SK-N-SH treated with all-trans-retinoic acid at 6 μM for 48 hours (cell line): ENCODE measurements at regions not wholly inside any gene's neighbourhood (a gene's known extent, or its start where the extent isn't known, plus 50 kb on each side); places are given as distances from the start of the nearest gene placed in this dataset.

Source experiments
- ATAC-seq: fragments of 200-7000 bp; cut with Tn5 transposase; 3 replicates; pipeline ENCODE4 v1.9.1; 2020; ENCODE audit warnings: mild to moderate bottlenecking, moderate library complexity
- ARNTL ChIP-seq: fragments of 450-650 bp; formaldehyde crosslinking; IDR thresholded peaks from 2 replicates; pipeline ENCODE4 v1.5.0; 2020; ENCODE audit warnings: low read depth, mild to moderate bottlenecking, moderate library complexity, borderline replicate concordance
- CREB5 ChIP-seq: fragments of 250-450 bp; sonication (Bioruptor Pico); IDR thresholded peaks from 2 replicates; pipeline ENCODE4 v1.5.1; 2020; ENCODE audit warnings: low read depth, mild to moderate bottlenecking, moderate library complexity
- CSDC2 ChIP-seq: fragments of 250-450 bp; sonication (Bioruptor Pico); IDR thresholded peaks from 2 replicates; pipeline ENCODE4 v1.5.0; 2020; ENCODE audit warnings: mild to moderate bottlenecking, moderate library complexity
- CSRNP3 ChIP-seq: fragments of 250-450 bp; sonication (Bioruptor Pico); IDR thresholded peaks from 2 replicates; pipeline ENCODE4 v1.5.1; 2021; ENCODE audit warnings: mild to moderate bottlenecking, moderate library complexity
- ESRRG ChIP-seq: fragments of 250-450 bp; sonication (Bioruptor Pico); IDR thresholded peaks from 2 replicates; pipeline ENCODE4 v1.6.1; 2021; ENCODE audit warnings: mild to moderate bottlenecking
- GLIS3 ChIP-seq: fragments of 250-450 bp; sonication (Bioruptor Pico); IDR thresholded peaks from 2 replicates; pipeline ENCODE4 v1.5.0; 2020; ENCODE audit warnings: mild to moderate bottlenecking, moderate library complexity
- ISL1 ChIP-seq: fragments of 250-450 bp; sonication (Bioruptor Pico); IDR thresholded peaks from 2 replicates; pipeline ENCODE4 v2.1.2; 2022; ENCODE audit warnings: mild to moderate bottlenecking, moderate library complexity
- OSR1 ChIP-seq: fragments of 250-450 bp; sonication (Bioruptor Pico); IDR thresholded peaks from 2 replicates; pipeline ENCODE4 v1.8.0; 2022; ENCODE audit warnings: moderate library complexity, mild to moderate bottlenecking, inconsistent platforms
- PATZ1 ChIP-seq: fragments of 250-450 bp; sonication (Bioruptor Pico); IDR thresholded peaks from 2 replicates; pipeline ENCODE4 v1.8.0; 2020; ENCODE audit warnings: mild to moderate bottlenecking, moderate library complexity, borderline replicate concordance
- POU6F1 ChIP-seq: fragments of 250-450 bp; sonication (Bioruptor Pico); IDR thresholded peaks from 2 replicates; pipeline ENCODE4 v1.8.0; 2021; ENCODE audit warnings: low read depth, mild to moderate bottlenecking, moderate library complexity, borderline replicate concordance
- RARB ChIP-seq: fragments of 250-450 bp; sonication (Bioruptor Pico); IDR thresholded peaks from 2 replicates; pipeline ENCODE4 v1.8.0; 2021; ENCODE audit warnings: mild to moderate bottlenecking, moderate library complexity
- SNAI2 ChIP-seq: fragments of 250-450 bp; sonication (Bioruptor Pico); IDR thresholded peaks from 2 replicates; pipeline ENCODE4 v1.5.0; 2020; ENCODE audit warnings: mild to moderate bottlenecking, moderate library complexity
- TCF4 ChIP-seq: fragments of 250-450 bp; sonication (Bioruptor Pico); IDR thresholded peaks from 2 replicates; pipeline ENCODE4 v1.8.0; 2021; ENCODE audit warnings: mild to moderate bottlenecking, moderate library complexity, borderline replicate concordance
- TOX ChIP-seq: fragments of 250-450 bp; sonication (Bioruptor Pico); IDR thresholded peaks from 2 replicates; pipeline ENCODE4 v1.8.0; 2021; ENCODE audit warnings: mild to moderate bottlenecking, moderate library complexity, borderline replicate concordance
- TSHZ2 ChIP-seq: fragments of 250-450 bp; sonication (Bioruptor Pico); IDR thresholded peaks from 2 replicates; pipeline ENCODE4 v1.5.0; 2020; ENCODE audit warnings: mild to moderate bottlenecking, moderate library complexity
- ZC3H10 ChIP-seq: fragments of 250-450 bp; sonication (Bioruptor Pico); IDR thresholded peaks from 2 replicates; pipeline ENCODE4 v1.5.1; 2021; ENCODE audit warnings: mild to moderate bottlenecking, moderate library complexity
- ZFP3 ChIP-seq: fragments of 250-450 bp; sonication (Bioruptor Pico); IDR thresholded peaks from 2 replicates; pipeline ENCODE4 v1.5.0; 2020; ENCODE audit warnings: mild to moderate bottlenecking, moderate library complexity

GRCh38 chr5:23027830-23028229, 174.7 kb upstream of the CDH12 start (continued):
- TF ChIP-seq CSDC2 (CRISPR knock-in tag), result no peak

- TF ChIP-seq TCF4 (CRISPR knock-in tag), result no peak
- no peak for TF ChIP-seq TOX (CRISPR knock-in tag)
- no peak for TF ChIP-seq GLIS3 (CRISPR knock-in tag)
- TF ChIP-seq CSDC2 (CRISPR knock-in tag), result no peak
- no peak for TF ChIP-seq CSRNP3 (CRISPR knock-in tag)
- TF ChIP-seq TSHZ2 (CRISPR knock-in tag), result no peak
Measured at GRCh38 chr5:23027331-23027730, 174.2 kb upstream of the CDH12 start.

GRCh38 chr5:23026252-23027170, 173.4 kb upstream of the CDH12 start:
- ATAC-seq, result no peak
- TF ChIP-seq RARB (no peak), TSHZ2 (CRISPR knock-in tag) (no peak), ZFP3 (CRISPR knock-in tag) (no peak), SNAI2 (no peak), GLIS3 (CRISPR knock-in tag) (no peak), POU6F1 (CRISPR knock-in tag) (no peak), TCF4 (CRISPR knock-in tag) (no peak), CSRNP3 (CRISPR knock-in tag) (no peak), CREB5 (no peak), ISL1 (CRISPR knock-in tag) (no peak), PATZ1 (no peak), ESRRG (CRISPR knock-in tag) (no peak), ARNTL (no peak), OSR1 (CRISPR knock-in tag) (no peak), ZC3H10 (CRISPR knock-in tag) (no peak)

More at GRCh38 chr5:23027331-23027730, 174.2 kb upstream of the CDH12 start:
- no peak for ATAC-seq
